Liver (tissue), 8 donors: ENCODE measurements at regions not wholly inside any gene's neighbourhood (a gene's known extent, or its start where the extent isn't known, plus 50 kb on each side); places are given as distances from the start of the nearest gene placed in this dataset.

Experiments used
- DNase-seq: peaks from one replicate; pipeline ENCODE4 v3.0.0-alpha.2; 2017; ENCODE audit warnings: low spot score
- H3K27ac ChIP-seq, 2 donors: one replicate each; pipeline ENCODE4 v1.7.0; 2013; ENCODE audit warnings: inconsistent platforms in 2 of 2, low read length in 2 of 2, control low read depth in 1 of 2, low read depth in 1 of 2, mild to moderate bottlenecking in 1 of 2
- H3K27me3 ChIP-seq, 4 donors: one replicate each; pipeline versions ENCODE4 v1.6.1 to v1.7.0; 2013; ENCODE audit warnings: low read length in 3 of 4, inconsistent platforms in 1 of 4, mild to moderate bottlenecking in 1 of 4, moderate library complexity in 1 of 4; ENCODE audit not compliant: control insufficient read depth in 4 of 4, insufficient read depth in 4 of 4
- H3K36me3 ChIP-seq, 4 donors: one replicate each; pipeline versions ENCODE4 v1.6.1 to v1.7.0; 2013; ENCODE audit warnings: low read length in 3 of 4, mild to moderate bottlenecking in 3 of 4, low read depth in 1 of 4, moderate library complexity in 1 of 4; ENCODE audit not compliant: control insufficient read depth in 4 of 4, insufficient read depth in 3 of 4
- H3K4me1 ChIP-seq, 4 donors: one replicate each; pipeline versions ENCODE4 v1.6.1 to v1.7.0; 2013; ENCODE audit warnings: low read length in 3 of 4, mild to moderate bottlenecking in 3 of 4, moderate library complexity in 1 of 4; ENCODE audit not compliant: control insufficient read depth in 4 of 4, insufficient read depth in 4 of 4
- H3K4me3 ChIP-seq, 3 donors: one replicate each; pipeline versions ENCODE4 v1.6.1 to v1.7.0; 2013; ENCODE audit warnings: low read length in 3 of 3, control low read depth in 1 of 3, low read depth in 1 of 3, mild to moderate bottlenecking in 1 of 3
- H3K9ac ChIP-seq, 2 donors: one replicate each; pipeline ENCODE4 v1.7.0; 2013; ENCODE audit warnings: low read length in 2 of 2, mild to moderate bottlenecking in 2 of 2, moderate library complexity in 2 of 2, control low read depth in 1 of 2, low read depth in 1 of 2
- H3K9me3 ChIP-seq, 4 donors: one replicate each; pipeline versions ENCODE4 v1.6.1 to v1.7.0; 2013; ENCODE audit warnings: low read length in 3 of 4; ENCODE audit not compliant: control insufficient read depth in 4 of 4
- ATF3 ChIP-seq: IDR thresholded peaks from 2 replicates; pipeline ENCODE4 v1.6.1; 2016; ENCODE audit warnings: antibody characterized with exemption
- CTCF ChIP-seq: fragments of 150-350 bp; IDR thresholded peaks from 2 replicates; pipeline ENCODE4 v1.5.1; 2017; ENCODE audit warnings: improper control_type of control experiment, low read depth, low read length; ENCODE audit not compliant: missing input control
- FOXA1 ChIP-seq: IDR thresholded peaks from 2 replicates; pipeline ENCODE4 v1.6.1; 2016; ENCODE audit warnings: antibody characterized with exemption
- FOXA2 ChIP-seq: IDR thresholded peaks from 2 replicates; pipeline ENCODE4 v1.6.1; 2016; ENCODE audit warnings: antibody characterized with exemption
- HNF4A ChIP-seq, 2 donors: conservative IDR thresholded peaks; 2 replicates each; pipeline ENCODE4 v1.6.1; 2016; ENCODE audit warnings: antibody characterized with exemption in 2 of 2, mild to moderate bottlenecking in 2 of 2
- JUND ChIP-seq, 2 donors: IDR thresholded peaks; 2 replicates each; pipeline ENCODE4 v1.6.1; 2016; ENCODE audit warnings: antibody characterized with exemption in 2 of 2
- MAX ChIP-seq: IDR thresholded peaks from 2 replicates; pipeline ENCODE4 v1.6.1; 2016; ENCODE audit warnings: antibody characterized with exemption
- NR2F2 ChIP-seq: IDR thresholded peaks from 2 replicates; pipeline ENCODE4 v1.6.1; 2016; ENCODE audit warnings: antibody characterized with exemption
- RAD21 ChIP-seq, 2 donors: IDR thresholded peaks; 2 replicates each; pipeline ENCODE4 v1.6.1; 2016; ENCODE audit warnings: antibody characterized with exemption in 2 of 2, mild to moderate bottlenecking in 2 of 2
- REST ChIP-seq: IDR thresholded peaks from 2 replicates; pipeline ENCODE4 v1.6.1; 2016; ENCODE audit warnings: antibody characterized with exemption, mild to moderate bottlenecking
- RXRA ChIP-seq, 2 donors: IDR thresholded peaks; 2 replicates each; pipeline ENCODE4 v1.6.1; 2017 to 2018; ENCODE audit warnings: antibody characterized with exemption in 2 of 2, mild to moderate bottlenecking in 1 of 2
- SP1 ChIP-seq: IDR thresholded peaks from 2 replicates; pipeline ENCODE4 v1.6.1; 2018; ENCODE audit warnings: antibody characterized with exemption, mild to moderate bottlenecking
- YY1 ChIP-seq: IDR thresholded peaks from 2 replicates; pipeline ENCODE4 v1.6.1; 2016; ENCODE audit warnings: antibody characterized with exemption, mild to moderate bottlenecking
- ZBTB33 ChIP-seq: IDR thresholded peaks from 2 replicates; pipeline ENCODE4 v1.6.1; 2016; ENCODE audit warnings: antibody characterized with exemption
- WGBS: extraction: QIAGEN DNeasy Blood & Tissue Kit; methylation state at CpG from one replicate; pipeline ENCODE4 v1.1.7; 2013; 5-methylcytosine and 5-hydroxymethylcytosine counted together
- donor health status: healthy.
- donor health status: healthy.
- donor health status: healthy.
- donor health status: healthy.
- donor health status: healthy.

GRCh38 chr2:240292035-240292574, 143.4 kb upstream of the GPC1 start:
- H3K4me3 ChIP-seq: no peak overlapping the region
- no peaks in the 10 kb centered on the region for H3K27me3 ChIP-seq
- 79% methylated on average over 8 of the region's 8 CpGs for WGBS
- H3K9ac ChIP-seq: no peak overlapping the region
- TF ChIP-seq SP1: no peak
- no peak for TF ChIP-seq RAD21 (IDR thresholded peaks at IDR 0.05)
- no peak for TF ChIP-seq JUND (IDR thresholded peaks at IDR 0.05)
- TF ChIP-seq ZBTB33: no peak
- no peak for TF ChIP-seq REST
- no peak for TF ChIP-seq ATF3
- no peak for TF ChIP-seq FOXA1
- no peak for TF ChIP-seq NR2F2
- TF ChIP-seq YY1: no peak
- no peak for TF ChIP-seq RXRA (IDR thresholded peaks at IDR 0.05)
- no peak for TF ChIP-seq CTCF
- no peak for TF ChIP-seq FOXA2
- TF ChIP-seq MAX: no peak
- TF ChIP-seq HNF4A (conservative IDR thresholded peaks at IDR 0.05): no peak
- DNase-seq: no peak
- H3K4me1 ChIP-seq: no peaks in the 10 kb centered on the region
- H3K9me3 ChIP-seq: no peaks in the 10 kb centered on the region
- no peaks in the 10 kb centered on the region for H3K36me3 ChIP-seq
- H3K27ac ChIP-seq: no peak overlapping the region
